ENCODE measurements at regions not wholly inside any gene's neighbourhood (a gene's known extent, or its start where the extent isn't known, plus 50 kb on each side); places are given as distances from the start of the nearest gene placed in this dataset.
A peak's percentile ranks its signal among the peaks of the same experiment; 100 is the strongest.

DNA sequence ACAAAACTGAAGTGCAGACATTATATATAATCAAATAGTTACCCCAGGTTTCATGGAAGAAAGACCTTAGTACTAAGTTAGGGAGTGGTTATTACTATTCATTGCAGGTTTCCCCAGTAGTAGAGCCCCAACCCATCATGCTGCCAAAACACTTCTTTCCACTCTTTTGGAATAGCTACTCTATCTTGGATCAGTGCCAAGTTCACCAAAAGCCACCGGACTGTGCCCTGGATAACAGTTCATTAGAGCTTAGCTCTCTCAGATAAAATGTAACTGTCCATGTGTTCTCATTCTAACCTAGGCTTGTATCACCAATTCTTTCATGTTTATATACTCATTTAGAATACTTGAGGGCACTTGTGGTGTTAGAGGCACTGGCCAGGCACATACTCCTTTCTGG, 540.1 kb upstream of the C16orf82 start:
- DNase-seq (ENCODE audit: low spot score in 2 of 2): no peak
- H3K4me3 ChIP-seq (ENCODE audit: low read depth, poor library complexity, severe bottlenecking): no peak overlapping the region
- intact Hi-C loops (cut with DNase I; ENCODE audit: low total_unique reads): no loop called here
- TF ChIP-seq, protein P1, sequence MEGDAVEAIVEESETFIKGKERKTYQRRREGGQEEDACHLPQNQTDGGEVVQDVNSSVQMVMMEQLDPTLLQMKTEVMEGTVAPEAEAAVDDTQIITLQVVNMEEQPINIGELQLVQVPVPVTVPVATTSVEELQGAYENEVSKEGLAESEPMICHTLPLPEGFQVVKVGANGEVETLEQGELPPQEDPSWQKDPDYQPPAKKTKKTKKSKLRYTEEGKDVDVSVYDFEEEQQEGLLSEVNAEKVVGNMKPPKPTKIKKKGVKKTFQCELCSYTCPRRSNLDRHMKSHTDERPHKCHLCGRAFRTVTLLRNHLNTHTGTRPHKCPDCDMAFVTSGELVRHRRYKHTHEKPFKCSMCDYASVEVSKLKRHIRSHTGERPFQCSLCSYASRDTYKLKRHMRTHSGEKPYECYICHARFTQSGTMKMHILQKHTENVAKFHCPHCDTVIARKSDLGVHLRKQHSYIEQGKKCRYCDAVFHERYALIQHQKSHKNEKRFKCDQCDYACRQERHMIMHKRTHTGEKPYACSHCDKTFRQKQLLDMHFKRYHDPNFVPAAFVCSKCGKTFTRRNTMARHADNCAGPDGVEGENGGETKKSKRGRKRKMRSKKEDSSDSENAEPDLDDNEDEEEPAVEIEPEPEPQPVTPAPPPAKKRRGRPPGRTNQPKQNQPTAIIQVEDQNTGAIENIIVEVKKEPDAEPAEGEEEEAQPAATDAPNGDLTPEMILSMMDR (IDR thresholded peaks at IDR 0.05): no peak
- TF ChIP-seq POLR2A (IDR thresholded peaks at IDR 0.05): no peak
- WGBS, 2 donors: 84 to 86% methylated on average over 1 of the region's 1 CpG

DNA sequence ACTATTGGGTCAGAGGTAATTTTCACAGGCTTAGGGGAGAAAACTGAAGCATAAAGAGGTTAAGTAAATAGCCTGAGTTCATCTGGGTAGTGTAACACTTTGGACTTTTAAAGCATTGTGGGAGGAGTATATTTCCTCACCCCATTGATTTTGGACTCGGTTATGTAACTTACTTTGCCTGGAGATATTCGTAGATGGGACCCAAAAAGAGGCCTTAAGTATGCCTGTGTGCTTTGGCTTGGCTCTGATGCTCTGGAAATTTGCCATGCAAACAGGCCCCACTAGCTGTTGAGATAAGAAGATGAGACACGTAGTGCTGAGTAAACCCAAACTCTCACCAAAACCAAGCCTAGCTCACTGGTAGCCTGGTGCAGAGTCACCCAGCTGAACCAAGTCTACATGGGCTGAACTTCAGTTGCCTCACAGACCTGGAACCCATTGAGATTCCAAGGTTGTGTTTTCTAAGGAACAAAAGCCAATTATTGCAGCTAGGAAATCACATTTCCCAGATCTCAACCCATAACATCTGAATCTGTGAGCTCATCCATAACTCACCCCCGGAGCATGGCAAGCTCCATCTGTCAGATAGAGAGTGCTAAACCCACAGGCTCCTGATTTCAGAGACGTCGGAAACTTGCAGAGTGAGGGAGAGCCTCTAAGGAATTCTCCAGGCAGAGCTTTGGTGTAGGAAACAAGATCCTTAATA, 536.0 kb upstream of the C16orf82 start:
- DNase-seq (ENCODE audit: low spot score in 2 of 2): no peak
- intact Hi-C loops (cut with DNase I; ENCODE audit: low total_unique reads): no loop called here
- TF ChIP-seq, protein P1 (IDR thresholded peaks at IDR 0.05): no peak
- TF ChIP-seq POLR2A (IDR thresholded peaks at IDR 0.05): no peak
- 35 to 46% methylated on average over 6 of the region's 6 CpGs for WGBS, 2 donors
- H3K4me3 ChIP-seq (ENCODE audit: low read depth, poor library complexity, severe bottlenecking): no peak overlapping the region

- 69 to 76% methylated on average over 4 of the region's 4 CpGs for whole genome bisulfite sequencing, 2 donors
- intact Hi-C loops (cut with DNase I; ENCODE audit: low total_unique reads): no loop called here
- no peak overlapping the region for H3K4me3 ChIP-seq (ENCODE audit: low read depth, poor library complexity, severe bottlenecking)
- TF ChIP-seq, protein P1 (IDR thresholded peaks at IDR 0.05): no peak
- no peak for TF ChIP-seq POLR2A (IDR thresholded peaks at IDR 0.05)
- no peak for DNase-seq (ENCODE audit: low spot score in 2 of 2)
These were observed 535.4 kb upstream of the C16orf82 start for GRCh38 chr16:26531290-26531730.

DNA sequence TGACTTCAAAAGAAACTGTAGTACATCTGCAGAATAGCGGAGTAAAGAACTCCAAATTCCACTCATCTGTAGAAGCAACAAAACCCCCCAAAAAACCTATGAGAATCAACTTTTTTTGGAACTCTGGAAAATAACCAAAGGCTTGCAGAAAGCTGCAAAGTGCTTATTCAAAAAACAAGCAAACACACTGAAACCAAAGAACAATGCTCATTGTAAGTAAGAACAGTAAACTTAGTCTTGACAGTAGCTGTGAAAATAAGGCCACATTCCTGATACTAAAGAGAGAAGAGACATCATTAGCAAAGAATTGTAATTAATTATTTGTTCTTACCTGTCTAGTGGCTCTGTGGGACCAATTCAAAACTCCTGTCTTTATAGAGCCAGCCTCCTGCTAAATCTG, 534.3 kb upstream of the C16orf82 start:
- TF ChIP-seq, protein P1 (IDR thresholded peaks at IDR 0.05): no peak
- no peak for TF ChIP-seq POLR2A (IDR thresholded peaks at IDR 0.05)
- WGBS, 2 donors: 83% methylated on average over 1 of the region's 1 CpG
- no peak overlapping the region for H3K4me3 ChIP-seq (ENCODE audit: low read depth, poor library complexity, severe bottlenecking)
- intact Hi-C loops (cut with DNase I; ENCODE audit: low total_unique reads): no loop called here
- no peak for DNase-seq (ENCODE audit: low spot score in 2 of 2)

DNA sequence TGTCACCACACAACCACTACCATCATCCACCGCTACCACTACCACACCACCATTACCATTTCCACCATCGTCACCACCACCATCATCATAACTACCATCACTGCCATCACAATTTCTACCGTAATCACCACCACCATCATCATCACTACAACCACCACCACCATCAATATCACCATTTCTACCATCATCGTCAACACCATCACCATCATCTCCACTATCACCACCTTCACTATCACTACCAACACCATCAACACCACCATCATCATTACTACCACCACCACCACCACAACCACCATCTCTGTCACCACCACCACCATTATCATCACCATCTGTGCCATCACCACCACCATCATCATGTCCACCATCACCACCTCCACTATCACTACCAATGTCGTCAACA, 524.5 kb upstream of the C16orf82 start:
- intact Hi-C loops (cut with DNase I; ENCODE audit: low total_unique reads): no loop called here
- no peak for DNase-seq (ENCODE audit: low spot score in 2 of 2)
- WGBS, 2 donors: 93 to 94% methylated on average over 5 of the region's 5 CpGs
- no peak for TF ChIP-seq POLR2A (IDR thresholded peaks at IDR 0.05)
- TF ChIP-seq, protein P1 (IDR thresholded peaks at IDR 0.05): peak in 1 of 3 donors; percentile 45
- no peak overlapping the region for H3K4me3 ChIP-seq (ENCODE audit: low read depth, poor library complexity, severe bottlenecking)

DNA sequence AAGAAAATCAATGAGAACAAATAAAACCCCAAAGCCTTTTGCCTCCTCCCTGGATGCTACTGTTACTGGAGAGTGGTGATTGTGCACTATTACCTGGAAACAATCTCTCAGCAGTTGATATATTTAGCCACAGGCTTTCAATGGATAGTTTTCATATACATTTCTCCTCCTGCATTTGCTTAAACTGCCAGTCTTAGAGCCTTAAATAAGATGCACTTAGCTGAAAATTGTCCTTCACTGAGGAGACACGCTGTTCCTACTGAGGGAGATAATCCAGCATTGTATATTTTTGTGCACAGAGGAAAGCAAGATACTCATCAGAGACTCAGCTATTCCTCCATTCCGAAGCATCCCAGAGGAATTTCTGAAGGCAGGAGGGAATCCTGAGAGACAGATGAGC, 520.2 kb upstream of the C16orf82 start:
- no peak overlapping the region for H3K4me3 ChIP-seq (ENCODE audit: low read depth, poor library complexity, severe bottlenecking)
- DNase-seq (ENCODE audit: low spot score in 2 of 2): no peak
- 85 to 88% methylated on average over 2 of the region's 2 CpGs for WGBS, 2 donors
- TF ChIP-seq, protein P1 (IDR thresholded peaks at IDR 0.05): no peak
- TF ChIP-seq POLR2A (IDR thresholded peaks at IDR 0.05): no peak
- intact Hi-C loops (cut with DNase I; ENCODE audit: low total_unique reads): no loop called here
